Smooth muscle cell (in vitro differentiated cells): ENCODE measurements at regions not wholly inside any gene's neighbourhood (a gene's known extent, or its start where the extent isn't known, plus 50 kb on each side); places are given as distances from the start of the nearest gene placed in this dataset.

Source experiments
- DNase-seq: peaks from one replicate; lab custom pipeline; 2025; ENCODE audit not compliant: unreplicated experiment; lab: John Stamatoyannopoulos, UW
- H2AFZ ChIP-seq: fragments of 200-600 bp; sonication (generic); 2 replicates; pipeline ENCODE4 v1.6.0; 2016; ENCODE audit warnings: antibody characterized with exemption, low read depth, mild to moderate bottlenecking
- H3F3A ChIP-seq: fragments of 200-600 bp; sonication (generic); 2 replicates; pipeline ENCODE4 v1.6.0; 2017; ENCODE audit warnings: antibody characterized with exemption, low read depth
- H3K27ac ChIP-seq: fragments of 200-600 bp; sonication (generic); 2 replicates; pipeline ENCODE4 v1.5.1; 2016; ENCODE audit warnings: low read depth, mild to moderate bottlenecking
- H3K27me3 ChIP-seq: fragments of 200-600 bp; sonication (generic); 2 replicates; pipeline ENCODE4 v1.6.1; 2016; ENCODE audit warnings: low read depth, mild to moderate bottlenecking
- H3K36me3 ChIP-seq: fragments of 200-600 bp; sonication (generic); 2 replicates; pipeline ENCODE4 v1.5.1; 2016; ENCODE audit warnings: low read depth
- H3K4me1 ChIP-seq: fragments of 200-600 bp; sonication (generic); 2 replicates; pipeline ENCODE4 v1.5.1; 2016; ENCODE audit warnings: low read depth
- H3K4me2 ChIP-seq: fragments of 200-600 bp; sonication (generic); 2 replicates; pipeline ENCODE4 v1.6.0; 2016; ENCODE audit warnings: mild to moderate bottlenecking
- H3K4me3 ChIP-seq: fragments of 200-600 bp; sonication (generic); 2 replicates; pipeline ENCODE4 v1.5.1; 2016; ENCODE audit warnings: mild to moderate bottlenecking
- H3K79me2 ChIP-seq: fragments of 200-600 bp; sonication (generic); 2 replicates; pipeline ENCODE4 v1.6.0; 2016; ENCODE audit warnings: low read depth, mild to moderate bottlenecking
- H3K9ac ChIP-seq: fragments of 200-600 bp; sonication (generic); 2 replicates; pipeline ENCODE4 v1.6.0; 2016; ENCODE audit warnings: low read depth
- H3K9me3 ChIP-seq: fragments of 200-600 bp; sonication (generic); replicated peaks from 2 replicates; pipeline ENCODE4 v1.5.1; 2016; ENCODE audit warnings: low read depth
- H4K20me1 ChIP-seq: fragments of 200-600 bp; sonication (generic); 2 replicates; pipeline ENCODE4 v1.6.0; 2016; ENCODE audit warnings: low read depth
- WGBS: methylation state at CpG from one replicate; pipeline ENCODE4 v1.1.7; 2016; ENCODE audit warnings: low lambda C conversion rate; 5-methylcytosine and 5-hydroxymethylcytosine counted together
- TF ChIP-seq, protein P1 (sequence below): fragments of 200-600 bp; sonication (generic); IDR thresholded peaks from 2 replicates; pipeline ENCODE4 v1.5.1; 2017; ENCODE audit warnings: borderline replicate concordance, mild to moderate bottlenecking, antibody characterized with exemption; ENCODE audit not compliant: insufficient read depth, poor library complexity, severe bottlenecking

DNA sequence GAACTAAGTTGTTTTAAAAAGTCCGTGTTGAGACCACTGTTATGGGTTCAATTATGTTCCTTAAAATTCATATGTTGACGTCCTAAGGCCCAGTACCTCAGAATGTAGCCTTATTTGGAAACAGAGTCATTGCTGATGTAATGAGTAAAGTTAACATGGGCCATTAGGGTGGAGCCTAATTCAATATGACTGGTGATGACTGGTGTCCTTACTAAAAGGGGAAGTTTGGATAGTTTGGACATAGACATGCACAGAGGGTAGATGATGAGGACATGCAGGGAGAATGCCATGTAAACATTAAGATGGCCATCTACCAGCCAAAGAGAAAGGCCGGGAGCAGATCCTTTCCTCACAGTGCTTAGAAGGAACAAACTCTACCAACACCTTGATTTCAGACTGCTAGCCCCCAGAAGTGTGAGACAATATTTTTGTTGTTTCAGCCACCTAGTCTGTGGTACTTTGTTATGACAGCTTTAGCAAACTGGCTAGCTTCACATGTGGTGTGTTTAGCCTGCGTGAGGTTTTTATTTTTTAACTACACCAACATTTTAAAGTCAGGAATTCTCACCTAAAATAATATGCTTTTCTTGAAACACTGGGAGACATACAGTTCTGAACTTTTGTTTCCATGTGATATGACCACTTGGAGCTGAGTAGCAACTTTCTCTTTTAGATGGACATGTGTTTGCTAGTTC is 135.3 kb downstream of the YIPF5 start:
- H3K27ac ChIP-seq = no peak overlapping the region
- no peak for DNase-seq
- H3F3A ChIP-seq = peaks cover 5% of the 10 kb centered on the region
- no peaks in the 10 kb centered on the region for H3K36me3 ChIP-seq
- WGBS = 94% methylated on average over 4 of the region's 4 CpGs
- H3K79me2 ChIP-seq = no peaks in the 10 kb centered on the region
- TF ChIP-seq, protein P1, sequence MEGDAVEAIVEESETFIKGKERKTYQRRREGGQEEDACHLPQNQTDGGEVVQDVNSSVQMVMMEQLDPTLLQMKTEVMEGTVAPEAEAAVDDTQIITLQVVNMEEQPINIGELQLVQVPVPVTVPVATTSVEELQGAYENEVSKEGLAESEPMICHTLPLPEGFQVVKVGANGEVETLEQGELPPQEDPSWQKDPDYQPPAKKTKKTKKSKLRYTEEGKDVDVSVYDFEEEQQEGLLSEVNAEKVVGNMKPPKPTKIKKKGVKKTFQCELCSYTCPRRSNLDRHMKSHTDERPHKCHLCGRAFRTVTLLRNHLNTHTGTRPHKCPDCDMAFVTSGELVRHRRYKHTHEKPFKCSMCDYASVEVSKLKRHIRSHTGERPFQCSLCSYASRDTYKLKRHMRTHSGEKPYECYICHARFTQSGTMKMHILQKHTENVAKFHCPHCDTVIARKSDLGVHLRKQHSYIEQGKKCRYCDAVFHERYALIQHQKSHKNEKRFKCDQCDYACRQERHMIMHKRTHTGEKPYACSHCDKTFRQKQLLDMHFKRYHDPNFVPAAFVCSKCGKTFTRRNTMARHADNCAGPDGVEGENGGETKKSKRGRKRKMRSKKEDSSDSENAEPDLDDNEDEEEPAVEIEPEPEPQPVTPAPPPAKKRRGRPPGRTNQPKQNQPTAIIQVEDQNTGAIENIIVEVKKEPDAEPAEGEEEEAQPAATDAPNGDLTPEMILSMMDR = no peak
- H3K4me3 ChIP-seq = no peak overlapping the region
- no peaks in the 10 kb centered on the region for H3K27me3 ChIP-seq
- H2AFZ ChIP-seq = no peak overlapping the region
- no peak overlapping the region for H3K4me2 ChIP-seq
- no peaks in the 10 kb centered on the region for H4K20me1 ChIP-seq
- H3K9me3 ChIP-seq = no peaks in the 10 kb centered on the region
- peaks cover 6% of the 10 kb centered on the region for H3K4me1 ChIP-seq
- H3K9ac ChIP-seq = no peak overlapping the region

DNA sequence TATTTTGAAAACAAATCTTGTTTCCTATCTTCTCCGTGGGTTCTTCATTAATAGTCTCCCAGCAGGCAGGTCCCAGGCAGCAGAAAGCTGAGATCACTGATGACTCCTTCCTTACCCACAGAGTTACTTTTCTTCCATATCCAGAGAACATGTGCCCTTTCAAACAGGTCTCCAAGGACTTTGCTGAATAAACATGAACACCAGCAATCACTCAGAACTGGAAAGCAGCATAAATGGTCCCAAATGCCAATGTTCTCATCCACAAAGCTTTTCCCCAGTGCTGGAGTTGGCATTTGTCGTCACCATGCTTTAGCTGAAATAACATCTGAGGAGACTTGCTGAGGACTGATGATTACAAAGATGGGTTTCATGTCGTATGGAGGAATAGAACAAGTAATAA is 134.0 kb downstream of the YIPF5 start:
- Histone ChIP-seq H3K4me3 (no peak overlapping the region), H3K9ac (no peak overlapping the region), H3F3A (peaks cover 5% of the 10 kb centered on the region), H3K27ac (no peak overlapping the region), H3K27me3 (no peaks in the 10 kb centered on the region), H3K79me2 (no peaks in the 10 kb centered on the region), H3K4me2 (no peak overlapping the region), H4K20me1 (no peaks in the 10 kb centered on the region), H2AFZ (no peak overlapping the region), H3K36me3 (no peaks in the 10 kb centered on the region), H3K4me1 (peaks cover 6% of the 10 kb centered on the region), H3K9me3 (no peaks in the 10 kb centered on the region)
- TF ChIP-seq, protein P1 = no peak
- no peak for DNase-seq
- 91% methylated on average over 3 of the region's 3 CpGs for WGBS

DNA sequence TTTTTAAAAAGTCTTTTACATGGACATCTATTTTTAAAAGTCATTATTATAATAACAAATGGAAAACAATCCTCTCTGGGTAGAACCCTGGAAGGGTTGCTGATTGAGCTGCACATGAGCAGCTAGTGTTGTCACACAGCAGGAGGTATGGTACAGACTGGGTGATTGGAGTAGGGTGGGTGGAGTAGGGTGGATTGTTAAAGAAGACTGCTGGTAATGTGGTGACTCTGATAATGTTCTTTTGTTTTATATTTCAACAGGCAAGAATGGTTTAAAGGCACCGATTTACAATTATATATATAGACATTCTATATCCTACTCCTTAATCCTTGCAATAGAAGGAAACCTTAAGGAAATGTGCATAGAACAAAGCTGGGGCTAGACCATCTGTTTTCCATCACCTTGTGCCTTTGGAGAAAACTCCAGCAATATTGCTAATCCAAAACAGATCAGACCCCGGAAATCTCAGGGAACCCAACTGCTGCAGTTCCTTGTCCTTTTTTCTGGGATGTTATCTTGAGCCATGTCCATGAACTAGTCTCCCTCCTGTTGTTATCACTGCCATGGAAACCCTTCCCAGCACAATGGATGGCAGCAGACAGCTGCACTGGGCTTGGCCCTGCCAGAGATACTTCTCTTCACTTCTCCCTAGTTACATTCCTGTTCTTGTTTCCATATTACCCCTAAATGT is 129.7 kb downstream of the YIPF5 start:
- Histone ChIP-seq H3K4me3 (no peak overlapping the region), H3K4me1 (no peaks in the 10 kb centered on the region), H3K9me3 (no peaks in the 10 kb centered on the region), H3K36me3 (no peaks in the 10 kb centered on the region), H4K20me1 (no peaks in the 10 kb centered on the region), H3K27ac (no peak overlapping the region), H3F3A (no peaks in the 10 kb centered on the region), H3K9ac (no peak overlapping the region), H3K79me2 (no peaks in the 10 kb centered on the region), H2AFZ (no peak overlapping the region), H3K27me3 (no peaks in the 10 kb centered on the region), H3K4me2 (no peak overlapping the region)
- 52% methylated on average over 2 of the region's 2 CpGs for WGBS
- DNase-seq = no peak
- TF ChIP-seq, protein P1 = no peak
